ENCODE measurements at regions not wholly inside any gene's neighbourhood (a gene's known extent, or its start where the extent isn't known, plus 50 kb on each side); places are given as distances from the start of the nearest gene placed in this dataset.

DNA sequence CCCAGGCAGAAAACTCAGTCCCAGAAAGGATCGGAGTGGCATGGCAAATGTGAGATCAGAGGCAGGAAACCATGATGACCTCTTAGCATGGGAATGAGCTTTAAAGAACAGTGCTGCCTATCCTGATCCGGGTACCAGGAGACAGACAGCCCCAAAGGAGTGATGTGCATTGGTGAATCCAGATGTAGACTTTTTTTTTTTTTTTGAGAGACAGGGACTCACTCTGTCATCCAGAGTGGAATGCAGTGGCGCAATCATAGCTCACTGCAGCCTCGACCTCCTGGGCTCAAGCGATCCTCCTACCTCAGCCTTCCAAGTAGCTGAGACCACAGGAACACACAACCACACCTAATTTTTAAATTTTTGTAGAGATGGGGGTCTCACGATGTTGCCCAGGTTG is 122.7 kb downstream of the VAPA start:
- no peaks in the 10 kb centered on the region for H3K9me1 ChIP-seq (ENCODE audit: control insufficient read depth, extremely low read depth, insufficient read depth, low read length)
- H2AFZ ChIP-seq (ENCODE audit: control insufficient read depth, low read length), result peak overlapping the region; percentile 70
- no peaks in the 10 kb centered on the region for H3K27me3 ChIP-seq (ENCODE audit: control insufficient read depth, extremely low read depth, insufficient read depth, low read length)
- no peaks in the 10 kb centered on the region for H3K79me2 ChIP-seq (ENCODE audit: control insufficient read depth, insufficient read depth, low read length)
- H3K27ac ChIP-seq (ENCODE audit: control insufficient read depth, insufficient read depth, low read length), result peak overlapping the region; percentile 78
- dilution Hi-C loops (cut with MboI; ENCODE audit: extremely low pct_ligation_motif_present, low sequenced_read_pairs), result no loop called here
- H3K9ac ChIP-seq (ENCODE audit: control insufficient read depth, extremely low read depth, insufficient read depth, low read length), result peak overlapping the region; percentile 43
- no peak for DNase-seq (ENCODE audit: low read depth, low spot score)
- no peaks in the 10 kb centered on the region for H3K36me3 ChIP-seq (ENCODE audit: control insufficient read depth in 2 of 2, extremely low read depth in 1 of 2, insufficient read depth in 2 of 2, low read length in 2 of 2)
- H3K4me2 ChIP-seq (ENCODE audit: control insufficient read depth, extremely low read depth, insufficient read depth, low read depth, low read length), result peak overlapping the region; percentile 82
- peaks cover 24% of the 10 kb centered on the region for H3K4me1 ChIP-seq (ENCODE audit: control insufficient read depth, extremely low read depth, insufficient read depth, low read length)
- H4K20me1 ChIP-seq (ENCODE audit: control insufficient read depth, extremely low read depth, insufficient read depth, low read length), result no peaks in the 10 kb centered on the region
- no peaks in the 10 kb centered on the region for H3K9me3 ChIP-seq (ENCODE audit: control insufficient read depth, low read depth, low read length)
- H3K4me3 ChIP-seq (ENCODE audit: control insufficient read depth in 2 of 3, extremely low read depth in 1 of 3, insufficient read depth in 2 of 3, low read depth in 1 of 3, low read length in 3 of 3), result no peak overlapping the region
- FAIRE-seq, result peak; percentile 55
- TF ChIP-seq, protein P1, sequence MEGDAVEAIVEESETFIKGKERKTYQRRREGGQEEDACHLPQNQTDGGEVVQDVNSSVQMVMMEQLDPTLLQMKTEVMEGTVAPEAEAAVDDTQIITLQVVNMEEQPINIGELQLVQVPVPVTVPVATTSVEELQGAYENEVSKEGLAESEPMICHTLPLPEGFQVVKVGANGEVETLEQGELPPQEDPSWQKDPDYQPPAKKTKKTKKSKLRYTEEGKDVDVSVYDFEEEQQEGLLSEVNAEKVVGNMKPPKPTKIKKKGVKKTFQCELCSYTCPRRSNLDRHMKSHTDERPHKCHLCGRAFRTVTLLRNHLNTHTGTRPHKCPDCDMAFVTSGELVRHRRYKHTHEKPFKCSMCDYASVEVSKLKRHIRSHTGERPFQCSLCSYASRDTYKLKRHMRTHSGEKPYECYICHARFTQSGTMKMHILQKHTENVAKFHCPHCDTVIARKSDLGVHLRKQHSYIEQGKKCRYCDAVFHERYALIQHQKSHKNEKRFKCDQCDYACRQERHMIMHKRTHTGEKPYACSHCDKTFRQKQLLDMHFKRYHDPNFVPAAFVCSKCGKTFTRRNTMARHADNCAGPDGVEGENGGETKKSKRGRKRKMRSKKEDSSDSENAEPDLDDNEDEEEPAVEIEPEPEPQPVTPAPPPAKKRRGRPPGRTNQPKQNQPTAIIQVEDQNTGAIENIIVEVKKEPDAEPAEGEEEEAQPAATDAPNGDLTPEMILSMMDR (optimal IDR thresholded peaks at IDR 0.05 in 1 of 3, IDR thresholded peaks at IDR 0.05 in 1 of 3, conservative IDR thresholded peaks at IDR 0.05 in 1 of 3; ENCODE audit: extremely low read depth in 1 of 3, insufficient read depth in 2 of 3, low read length in 3 of 3), result no peak
- TF ChIP-seq EZH2 (IDR thresholded peaks at IDR 0.05; ENCODE audit: low read length), result no peak

- TF ChIP-seq, protein P1 (optimal IDR thresholded peaks at IDR 0.05 in 1 of 3, IDR thresholded peaks at IDR 0.05 in 1 of 3, conservative IDR thresholded peaks at IDR 0.05 in 1 of 3; ENCODE audit: extremely low read depth in 1 of 3, insufficient read depth in 2 of 3, low read length in 3 of 3), result no peak
- no peak for TF ChIP-seq EZH2 (IDR thresholded peaks at IDR 0.05; ENCODE audit: low read length)
- dilution Hi-C loops (cut with MboI; ENCODE audit: extremely low pct_ligation_motif_present, low sequenced_read_pairs), result no loop called here
- Histone ChIP-seq H3K36me3 (ENCODE audit: control insufficient read depth in 2 of 2, extremely low read depth in 1 of 2, insufficient read depth in 2 of 2, low read length in 2 of 2) (no peaks in the 10 kb centered on the region), H3K27me3 (ENCODE audit: control insufficient read depth, extremely low read depth, insufficient read depth, low read length) (no peaks in the 10 kb centered on the region), H3K27ac (ENCODE audit: control insufficient read depth, insufficient read depth, low read length) (no peak overlapping the region), H3K4me2 (ENCODE audit: control insufficient read depth, extremely low read depth, insufficient read depth, low read depth, low read length) (no peak overlapping the region), H3K9ac (ENCODE audit: control insufficient read depth, extremely low read depth, insufficient read depth, low read length) (no peak overlapping the region), H3K79me2 (ENCODE audit: control insufficient read depth, insufficient read depth, low read length) (no peaks in the 10 kb centered on the region), H3K9me3 (ENCODE audit: control insufficient read depth, low read depth, low read length) (no peaks in the 10 kb centered on the region), H2AFZ (ENCODE audit: control insufficient read depth, low read length) (no peak overlapping the region), H3K4me1 (ENCODE audit: control insufficient read depth, extremely low read depth, insufficient read depth, low read length) (peaks cover 24% of the 10 kb centered on the region), H3K9me1 (ENCODE audit: control insufficient read depth, extremely low read depth, insufficient read depth, low read length) (no peaks in the 10 kb centered on the region), H3K4me3 (ENCODE audit: control insufficient read depth in 2 of 3, extremely low read depth in 1 of 3, insufficient read depth in 2 of 3, low read depth in 1 of 3, low read length in 3 of 3) (no peak overlapping the region), H4K20me1 (ENCODE audit: control insufficient read depth, extremely low read depth, insufficient read depth, low read length) (no peaks in the 10 kb centered on the region)
- FAIRE-seq, result no peak
- no peak for DNase-seq (ENCODE audit: low read depth, low spot score)
Observed at GRCh38 chr18:10037181-10037580, 123.4 kb downstream of the VAPA start.

Data from keratinocyte (primary cell).